ENCODE measurements at regions not wholly inside any gene's neighbourhood (a gene's known extent, or its start where the extent isn't known, plus 50 kb on each side); places are given as distances from the start of the nearest gene placed in this dataset.

DNA sequence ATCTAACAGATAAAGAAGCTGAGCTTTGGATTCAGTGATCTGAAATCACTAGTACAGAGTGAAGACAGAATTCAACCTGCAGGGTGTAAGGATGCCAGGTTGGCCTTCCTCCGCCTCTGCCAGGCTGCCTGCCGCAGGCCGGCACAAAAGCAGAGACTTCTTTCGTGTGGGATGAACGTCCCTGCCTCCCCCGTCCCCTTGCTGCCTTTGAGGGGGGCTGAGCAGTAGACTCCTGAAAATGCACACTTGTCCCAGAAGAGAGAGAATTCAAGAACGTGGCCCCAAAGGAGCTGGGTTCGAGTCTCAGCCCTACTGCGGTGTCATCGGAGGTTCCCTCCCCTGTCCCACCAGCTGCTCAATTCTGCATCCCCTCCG is 154.3 kb downstream of the BCL11B start:
- DNase-seq (ENCODE audit: low spot score) (no peak), ATAC-seq (no peak)
- no peaks in the 10 kb centered on the region for H3K9me3 Mint-ChIP-seq
- ChIA-PET POLR2A (no interaction called here), CTCF (interaction anchor here (1.3 kb wide), 1 partner anchor 156 kb away, joined by 4 read pairs; no protein-coding TSS in a partner anchor)
- H3K4me1 Mint-ChIP-seq, result peaks cover 17% of the 10 kb centered on the region
- peak overlapping the region; percentile 67 for H3K4me3 Mint-ChIP-seq
- no peak for TF ChIP-seq FOXP1 (CRISPR knock-in tag; IDR thresholded peaks at IDR 0.05; ENCODE audit: borderline replicate concordance)
- no peak for TF ChIP-seq MYBL2 (CRISPR knock-in tag; IDR thresholded peaks at IDR 0.05)
- no peak for TF ChIP-seq IRF2 (CRISPR knock-in tag; IDR thresholded peaks at IDR 0.05; ENCODE audit: borderline replicate concordance, low read depth)
- TF ChIP-seq, protein P1, sequence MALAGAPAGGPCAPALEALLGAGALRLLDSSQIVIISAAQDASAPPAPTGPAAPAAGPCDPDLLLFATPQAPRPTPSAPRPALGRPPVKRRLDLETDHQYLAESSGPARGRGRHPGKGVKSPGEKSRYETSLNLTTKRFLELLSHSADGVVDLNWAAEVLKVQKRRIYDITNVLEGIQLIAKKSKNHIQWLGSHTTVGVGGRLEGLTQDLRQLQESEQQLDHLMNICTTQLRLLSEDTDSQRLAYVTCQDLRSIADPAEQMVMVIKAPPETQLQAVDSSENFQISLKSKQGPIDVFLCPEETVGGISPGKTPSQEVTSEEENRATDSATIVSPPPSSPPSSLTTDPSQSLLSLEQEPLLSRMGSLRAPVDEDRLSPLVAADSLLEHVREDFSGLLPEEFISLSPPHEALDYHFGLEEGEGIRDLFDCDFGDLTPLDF (CRISPR knock-in tag; IDR thresholded peaks at IDR 0.05), result no peak
- TF ChIP-seq SOX15 (CRISPR knock-in tag; IDR thresholded peaks at IDR 0.05), result no peak
- no peak for TF ChIP-seq NR1H2 (CRISPR knock-in tag; IDR thresholded peaks at IDR 0.05)
- TF ChIP-seq ZNF416 (CRISPR knock-in tag; IDR thresholded peaks at IDR 0.05), result no peak
- TF ChIP-seq, protein P2, sequence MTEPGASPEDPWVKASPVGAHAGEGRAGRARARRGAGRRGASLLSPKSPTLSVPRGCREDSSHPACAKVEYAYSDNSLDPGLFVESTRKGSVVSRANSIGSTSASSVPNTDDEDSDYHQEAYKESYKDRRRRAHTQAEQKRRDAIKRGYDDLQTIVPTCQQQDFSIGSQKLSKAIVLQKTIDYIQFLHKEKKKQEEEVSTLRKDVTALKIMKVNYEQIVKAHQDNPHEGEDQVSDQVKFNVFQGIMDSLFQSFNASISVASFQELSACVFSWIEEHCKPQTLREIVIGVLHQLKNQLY (CRISPR knock-in tag; IDR thresholded peaks at IDR 0.05), result no peak
- TF ChIP-seq, protein P3, sequence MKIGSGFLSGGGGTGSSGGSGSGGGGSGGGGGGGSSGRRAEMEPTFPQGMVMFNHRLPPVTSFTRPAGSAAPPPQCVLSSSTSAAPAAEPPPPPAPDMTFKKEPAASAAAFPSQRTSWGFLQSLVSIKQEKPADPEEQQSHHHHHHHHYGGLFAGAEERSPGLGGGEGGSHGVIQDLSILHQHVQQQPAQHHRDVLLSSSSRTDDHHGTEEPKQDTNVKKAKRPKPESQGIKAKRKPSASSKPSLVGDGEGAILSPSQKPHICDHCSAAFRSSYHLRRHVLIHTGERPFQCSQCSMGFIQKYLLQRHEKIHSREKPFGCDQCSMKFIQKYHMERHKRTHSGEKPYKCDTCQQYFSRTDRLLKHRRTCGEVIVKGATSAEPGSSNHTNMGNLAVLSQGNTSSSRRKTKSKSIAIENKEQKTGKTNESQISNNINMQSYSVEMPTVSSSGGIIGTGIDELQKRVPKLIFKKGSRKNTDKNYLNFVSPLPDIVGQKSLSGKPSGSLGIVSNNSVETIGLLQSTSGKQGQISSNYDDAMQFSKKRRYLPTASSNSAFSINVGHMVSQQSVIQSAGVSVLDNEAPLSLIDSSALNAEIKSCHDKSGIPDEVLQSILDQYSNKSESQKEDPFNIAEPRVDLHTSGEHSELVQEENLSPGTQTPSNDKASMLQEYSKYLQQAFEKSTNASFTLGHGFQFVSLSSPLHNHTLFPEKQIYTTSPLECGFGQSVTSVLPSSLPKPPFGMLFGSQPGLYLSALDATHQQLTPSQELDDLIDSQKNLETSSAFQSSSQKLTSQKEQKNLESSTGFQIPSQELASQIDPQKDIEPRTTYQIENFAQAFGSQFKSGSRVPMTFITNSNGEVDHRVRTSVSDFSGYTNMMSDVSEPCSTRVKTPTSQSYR (CRISPR knock-in tag; IDR thresholded peaks at IDR 0.05), result no peak
- TF ChIP-seq GRHL2 (CRISPR knock-in tag; IDR thresholded peaks at IDR 0.05; ENCODE audit: insufficient replicate concordance, severe bottlenecking), result no peak
- TF ChIP-seq PRRX2 (CRISPR knock-in tag; IDR thresholded peaks at IDR 0.05), result no peak
- TF ChIP-seq, protein P4, sequence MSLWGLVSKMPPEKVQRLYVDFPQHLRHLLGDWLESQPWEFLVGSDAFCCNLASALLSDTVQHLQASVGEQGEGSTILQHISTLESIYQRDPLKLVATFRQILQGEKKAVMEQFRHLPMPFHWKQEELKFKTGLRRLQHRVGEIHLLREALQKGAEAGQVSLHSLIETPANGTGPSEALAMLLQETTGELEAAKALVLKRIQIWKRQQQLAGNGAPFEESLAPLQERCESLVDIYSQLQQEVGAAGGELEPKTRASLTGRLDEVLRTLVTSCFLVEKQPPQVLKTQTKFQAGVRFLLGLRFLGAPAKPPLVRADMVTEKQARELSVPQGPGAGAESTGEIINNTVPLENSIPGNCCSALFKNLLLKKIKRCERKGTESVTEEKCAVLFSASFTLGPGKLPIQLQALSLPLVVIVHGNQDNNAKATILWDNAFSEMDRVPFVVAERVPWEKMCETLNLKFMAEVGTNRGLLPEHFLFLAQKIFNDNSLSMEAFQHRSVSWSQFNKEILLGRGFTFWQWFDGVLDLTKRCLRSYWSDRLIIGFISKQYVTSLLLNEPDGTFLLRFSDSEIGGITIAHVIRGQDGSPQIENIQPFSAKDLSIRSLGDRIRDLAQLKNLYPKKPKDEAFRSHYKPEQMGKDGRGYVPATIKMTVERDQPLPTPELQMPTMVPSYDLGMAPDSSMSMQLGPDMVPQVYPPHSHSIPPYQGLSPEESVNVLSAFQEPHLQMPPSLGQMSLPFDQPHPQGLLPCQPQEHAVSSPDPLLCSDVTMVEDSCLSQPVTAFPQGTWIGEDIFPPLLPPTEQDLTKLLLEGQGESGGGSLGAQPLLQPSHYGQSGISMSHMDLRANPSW (CRISPR knock-in tag; conservative IDR thresholded peaks at IDR 0.05; ENCODE audit: low read depth), result no peak
- no peak for TF ChIP-seq ZNF423 (CRISPR knock-in tag; IDR thresholded peaks at IDR 0.05)
- TF ChIP-seq SP1 (CRISPR knock-in tag; conservative IDR thresholded peaks at IDR 0.05), result no peak
- H3K27me3 Mint-ChIP-seq (ENCODE audit: low read depth), result peaks cover 17% of the 10 kb centered on the region
- no peaks in the 10 kb centered on the region for H3K36me3 Mint-ChIP-seq
- H3K27ac Mint-ChIP-seq, result no peak overlapping the region

DNA sequence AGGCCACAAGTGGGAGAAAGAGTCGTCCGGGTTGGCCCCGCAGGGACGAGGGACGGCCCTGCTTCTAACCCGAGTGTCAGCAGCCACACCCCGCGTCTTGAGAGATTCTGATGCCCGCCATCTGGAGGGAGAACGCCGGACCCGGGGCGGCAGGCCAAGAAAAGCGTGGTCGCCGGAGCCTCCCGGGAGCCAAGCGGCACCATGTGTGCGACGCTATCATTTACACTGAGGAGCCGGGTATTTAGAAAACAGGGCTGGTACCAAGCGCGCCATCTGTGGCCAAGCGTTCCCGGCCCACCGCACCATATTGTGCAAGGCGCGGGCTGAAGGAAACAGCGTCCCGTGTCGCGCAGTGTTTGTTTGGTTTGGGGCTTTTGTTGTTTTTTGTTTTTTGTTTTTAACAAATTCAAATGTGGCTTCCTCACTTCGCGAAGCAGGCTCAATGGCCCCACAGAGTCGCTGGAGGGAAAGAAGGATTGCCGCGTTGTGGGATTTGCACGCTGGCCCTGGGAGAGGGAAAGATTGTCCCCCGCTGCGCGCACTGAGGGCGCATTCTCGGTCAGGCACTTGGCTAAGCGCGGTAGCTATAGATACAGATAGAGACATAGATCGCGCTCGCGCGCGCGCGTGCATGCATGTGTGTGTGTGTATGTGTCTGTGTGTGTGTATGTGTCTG is 153.8 kb downstream of the BCL11B start:
- peak overlapping the region; percentile 67 for H3K4me3 Mint-ChIP-seq
- no peak overlapping the region for H3K27ac Mint-ChIP-seq
- no peaks in the 10 kb centered on the region for H3K36me3 Mint-ChIP-seq
- DNase-seq (ENCODE audit: low spot score), result peak; percentile 63
- H3K27me3 Mint-ChIP-seq (ENCODE audit: low read depth), result peaks cover 17% of the 10 kb centered on the region
- H3K9me3 Mint-ChIP-seq, result no peaks in the 10 kb centered on the region
- ChIA-PET POLR2A (no interaction called here), CTCF (interaction anchor here (0.8 to 1.3 kb wide), 2 partner anchors 83 to 155 kb away, joined by 3 to 4 read pairs; no protein-coding TSS in a partner anchor)
- TF ChIP-seq, protein P5, sequence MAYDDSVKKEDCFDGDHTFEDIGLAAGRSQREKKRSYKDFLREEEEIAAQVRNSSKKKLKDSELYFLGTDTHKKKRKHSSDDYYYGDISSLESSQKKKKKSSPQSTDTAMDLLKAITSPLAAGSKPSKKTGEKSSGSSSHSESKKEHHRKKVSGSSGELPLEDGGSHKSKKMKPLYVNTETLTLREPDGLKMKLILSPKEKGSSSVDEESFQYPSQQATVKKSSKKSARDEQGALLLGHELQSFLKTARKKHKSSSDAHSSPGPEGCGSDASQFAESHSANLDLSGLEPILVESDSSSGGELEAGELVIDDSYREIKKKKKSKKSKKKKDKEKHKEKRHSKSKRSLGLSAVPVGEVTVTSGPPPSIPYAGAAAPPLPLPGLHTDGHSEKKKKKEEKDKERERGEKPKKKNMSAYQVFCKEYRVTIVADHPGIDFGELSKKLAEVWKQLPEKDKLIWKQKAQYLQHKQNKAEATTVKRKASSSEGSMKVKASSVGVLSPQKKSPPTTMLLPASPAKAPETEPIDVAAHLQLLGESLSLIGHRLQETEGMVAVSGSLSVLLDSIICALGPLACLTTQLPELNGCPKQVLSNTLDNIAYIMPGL (CRISPR knock-in tag; IDR thresholded peaks at IDR 0.05), result peak; percentile 54; the same call in 1 of the 2 replicates
- TF ChIP-seq, protein P6, sequence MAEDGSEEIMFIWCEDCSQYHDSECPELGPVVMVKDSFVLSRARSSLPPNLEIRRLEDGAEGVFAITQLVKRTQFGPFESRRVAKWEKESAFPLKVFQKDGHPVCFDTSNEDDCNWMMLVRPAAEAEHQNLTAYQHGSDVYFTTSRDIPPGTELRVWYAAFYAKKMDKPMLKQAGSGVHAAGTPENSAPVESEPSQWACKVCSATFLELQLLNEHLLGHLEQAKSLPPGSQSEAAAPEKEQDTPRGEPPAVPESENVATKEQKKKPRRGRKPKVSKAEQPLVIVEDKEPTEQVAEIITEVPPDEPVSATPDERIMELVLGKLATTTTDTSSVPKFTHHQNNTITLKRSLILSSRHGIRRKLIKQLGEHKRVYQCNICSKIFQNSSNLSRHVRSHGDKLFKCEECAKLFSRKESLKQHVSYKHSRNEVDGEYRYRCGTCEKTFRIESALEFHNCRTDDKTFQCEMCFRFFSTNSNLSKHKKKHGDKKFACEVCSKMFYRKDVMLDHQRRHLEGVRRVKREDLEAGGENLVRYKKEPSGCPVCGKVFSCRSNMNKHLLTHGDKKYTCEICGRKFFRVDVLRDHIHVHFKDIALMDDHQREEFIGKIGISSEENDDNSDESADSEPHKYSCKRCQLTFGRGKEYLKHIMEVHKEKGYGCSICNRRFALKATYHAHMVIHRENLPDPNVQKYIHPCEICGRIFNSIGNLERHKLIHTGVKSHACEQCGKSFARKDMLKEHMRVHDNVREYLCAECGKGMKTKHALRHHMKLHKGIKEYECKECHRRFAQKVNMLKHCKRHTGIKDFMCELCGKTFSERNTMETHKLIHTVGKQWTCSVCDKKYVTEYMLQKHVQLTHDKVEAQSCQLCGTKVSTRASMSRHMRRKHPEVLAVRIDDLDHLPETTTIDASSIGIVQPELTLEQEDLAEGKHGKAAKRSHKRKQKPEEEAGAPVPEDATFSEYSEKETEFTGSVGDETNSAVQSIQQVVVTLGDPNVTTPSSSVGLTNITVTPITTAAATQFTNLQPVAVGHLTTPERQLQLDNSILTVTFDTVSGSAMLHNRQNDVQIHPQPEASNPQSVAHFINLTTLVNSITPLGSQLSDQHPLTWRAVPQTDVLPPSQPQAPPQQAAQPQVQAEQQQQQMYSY (CRISPR knock-in tag; IDR thresholded peaks at IDR 0.05), result peak; percentile 51
- TF ChIP-seq, protein P7, sequence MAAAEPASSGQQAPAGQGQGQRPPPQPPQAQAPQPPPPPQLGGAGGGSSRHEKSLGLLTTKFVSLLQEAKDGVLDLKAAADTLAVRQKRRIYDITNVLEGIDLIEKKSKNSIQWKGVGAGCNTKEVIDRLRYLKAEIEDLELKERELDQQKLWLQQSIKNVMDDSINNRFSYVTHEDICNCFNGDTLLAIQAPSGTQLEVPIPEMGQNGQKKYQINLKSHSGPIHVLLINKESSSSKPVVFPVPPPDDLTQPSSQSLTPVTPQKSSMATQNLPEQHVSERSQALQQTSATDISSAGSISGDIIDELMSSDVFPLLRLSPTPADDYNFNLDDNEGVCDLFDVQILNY (CRISPR knock-in tag; IDR thresholded peaks at IDR 0.05), result peak; percentile 53; the same call in 1 of the 2 replicates
- TF ChIP-seq, protein P8, sequence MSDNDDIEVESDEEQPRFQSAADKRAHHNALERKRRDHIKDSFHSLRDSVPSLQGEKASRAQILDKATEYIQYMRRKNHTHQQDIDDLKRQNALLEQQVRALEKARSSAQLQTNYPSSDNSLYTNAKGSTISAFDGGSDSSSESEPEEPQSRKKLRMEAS (CRISPR knock-in tag; IDR thresholded peaks at IDR 0.05), result peak; percentile 51
- no peak for TF ChIP-seq NFATC4 (CRISPR knock-in tag; IDR thresholded peaks at IDR 0.05)
- ATAC-seq, result peak; percentile 84
- H3K4me1 Mint-ChIP-seq, result peaks cover 19% of the 10 kb centered on the region

Data from WTC11 (cell line).